Endometrial microvascular endothelial cells (primary cell): ENCODE measurements at regions not wholly inside any gene's neighbourhood (a gene's known extent, or its start where the extent isn't known, plus 50 kb on each side); places are given as distances from the start of the nearest gene placed in this dataset.

Source experiments
- in situ Hi-C: cut with HindIII; loops from 2 replicates; pipeline ENCODE4 v1.10.0; 2017; ENCODE audit warnings: low sequenced_read_pairs, low pct_unique_long_range_greater_than_20kb; ENCODE audit errors: inconsistent ontology term

DNA sequence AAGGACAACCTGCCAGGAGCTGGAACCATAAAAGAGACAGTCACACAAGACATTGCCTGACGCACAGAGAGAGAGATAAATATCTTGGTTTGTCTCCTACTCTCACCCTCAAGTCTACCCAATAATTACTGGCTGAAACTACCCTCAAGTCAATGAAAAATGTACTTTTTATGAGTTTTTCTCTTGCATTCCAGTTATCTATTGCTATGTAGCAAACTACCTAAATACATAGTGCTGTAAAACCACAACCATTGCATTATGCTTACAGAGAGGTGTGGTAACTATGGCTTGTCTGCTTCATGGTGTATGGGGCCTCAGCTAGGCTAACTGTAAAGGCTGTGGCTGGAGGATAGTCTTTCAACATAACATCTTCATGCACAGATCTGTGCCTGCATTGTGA lies 247.8 kb downstream of the HAO1 start:
- in situ Hi-C loops = no loop called here

DNA sequence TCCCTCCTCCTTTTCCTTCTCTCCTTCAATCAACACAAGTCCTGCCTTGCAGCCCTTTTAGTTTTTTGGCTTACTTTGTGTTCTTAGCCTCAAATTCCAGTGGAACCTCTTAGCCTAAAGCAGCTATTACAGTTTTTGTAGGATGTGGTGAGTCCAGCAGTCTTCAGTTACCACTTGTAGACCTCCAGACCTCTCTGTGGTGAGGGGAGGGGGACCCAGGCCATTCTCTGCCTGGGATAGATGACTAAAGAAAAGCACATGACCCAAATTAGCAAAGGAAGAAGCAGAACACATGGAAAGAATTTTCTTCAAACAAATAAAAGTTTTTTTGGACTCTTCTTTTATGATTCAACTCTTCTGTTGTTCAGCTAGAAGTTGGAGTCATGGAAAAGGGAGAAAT lies 246.5 kb downstream of the HAO1 start:
- in situ Hi-C loops = no loop called here

DNA sequence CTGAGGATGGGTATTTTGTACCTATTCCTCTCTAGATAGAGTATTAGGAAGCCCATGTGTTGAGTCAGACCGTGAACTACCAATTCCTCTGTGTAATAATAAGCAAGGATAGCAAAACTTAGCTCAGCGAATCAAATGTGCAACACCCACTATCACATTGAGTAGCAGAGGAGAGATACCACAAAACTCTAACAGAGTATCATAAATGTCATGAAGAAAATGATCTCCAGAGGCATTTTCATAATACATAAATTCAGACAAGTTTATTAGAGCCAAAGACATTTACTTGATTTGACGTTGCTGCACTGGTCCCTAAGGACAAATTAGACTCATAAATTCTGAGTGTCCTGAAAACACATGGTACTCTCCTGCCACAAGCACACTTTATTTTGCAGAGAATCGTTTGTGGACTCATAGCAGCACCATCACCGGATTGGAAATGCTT lies 245.2 kb downstream of the HAO1 start:
- in situ Hi-C loops = no loop called here

DNA sequence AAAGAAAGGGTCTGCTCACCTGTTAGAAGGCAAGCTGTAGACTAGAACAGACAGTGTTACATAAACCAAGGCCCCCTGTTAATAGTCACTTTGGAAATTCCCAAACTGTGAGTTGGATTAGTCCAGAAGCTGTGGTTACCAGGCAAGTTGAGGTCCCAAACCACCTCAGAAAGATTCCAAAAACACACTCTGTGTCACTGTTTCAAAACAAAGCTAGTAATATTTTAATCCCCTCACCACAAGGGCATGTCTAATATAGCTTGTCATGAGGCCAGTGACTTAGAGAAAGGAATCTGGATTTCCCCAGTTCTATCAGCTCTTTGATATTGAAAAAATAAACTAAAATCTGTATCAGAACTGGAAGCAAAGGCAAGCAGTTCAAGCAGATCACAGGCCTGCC lies 244.6 kb downstream of the HAO1 start:
- in situ Hi-C loops = no loop called here

DNA sequence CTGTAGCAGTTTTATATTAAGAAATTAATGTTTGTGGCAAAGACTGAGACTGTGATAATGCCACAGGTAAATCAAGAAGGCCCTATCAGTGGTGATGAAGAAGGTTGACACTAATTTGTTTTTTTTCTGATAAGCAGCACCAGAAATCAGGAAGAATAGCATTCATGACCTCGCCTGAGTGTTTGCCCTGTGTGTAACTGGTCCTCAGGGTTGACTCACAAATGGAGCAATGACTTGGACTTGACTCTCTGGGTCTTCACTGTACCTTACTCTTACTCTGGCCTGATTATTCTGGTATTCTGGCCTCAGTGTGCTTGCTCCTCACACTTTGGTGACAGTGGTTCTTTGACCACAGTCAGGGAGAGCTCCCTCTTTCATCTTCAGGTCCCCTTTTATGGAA lies 243.9 kb downstream of the HAO1 start:
- in situ Hi-C loops = no loop called here

DNA sequence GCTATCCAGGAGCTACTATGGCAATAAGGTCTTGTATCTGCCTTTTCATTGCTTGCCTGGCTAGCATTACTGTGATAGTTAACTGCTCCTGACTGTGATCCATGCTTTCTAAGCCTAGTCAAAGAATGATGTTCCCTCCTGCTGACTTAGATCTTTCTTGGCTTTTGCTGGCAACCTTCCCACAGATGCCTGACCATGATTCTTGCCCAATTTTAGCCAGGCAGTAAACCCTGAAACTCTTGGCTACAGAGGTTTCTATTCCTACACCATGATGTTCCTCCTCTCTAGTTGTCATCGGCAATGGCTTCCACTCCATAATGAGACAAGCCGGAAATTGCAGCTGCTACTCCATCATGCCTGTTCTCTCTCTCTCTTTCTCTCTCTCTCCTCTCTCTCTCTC lies 238.1 kb downstream of the HAO1 start:
- in situ Hi-C loops = no loop called here

DNA sequence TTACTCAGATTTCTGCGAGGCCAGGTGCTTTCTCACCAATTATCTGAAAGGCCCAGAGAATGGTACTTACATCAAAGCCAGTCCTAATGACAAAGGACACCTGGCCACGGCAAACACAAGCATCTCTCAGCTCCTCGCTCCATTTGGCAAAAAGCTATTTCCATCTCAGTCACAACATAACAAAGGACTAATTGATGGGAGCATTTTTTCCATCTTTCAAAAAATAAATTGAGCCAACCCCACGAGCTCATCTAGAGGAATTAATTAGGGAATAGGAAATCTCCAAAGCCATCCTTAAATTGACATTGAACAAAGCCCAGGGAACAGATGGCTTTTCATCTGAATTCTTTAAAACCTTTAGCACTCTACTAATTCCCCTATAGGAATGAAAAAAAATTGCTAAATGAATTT lies 236.7 kb downstream of the HAO1 start:
- in situ Hi-C loops = no loop called here

DNA sequence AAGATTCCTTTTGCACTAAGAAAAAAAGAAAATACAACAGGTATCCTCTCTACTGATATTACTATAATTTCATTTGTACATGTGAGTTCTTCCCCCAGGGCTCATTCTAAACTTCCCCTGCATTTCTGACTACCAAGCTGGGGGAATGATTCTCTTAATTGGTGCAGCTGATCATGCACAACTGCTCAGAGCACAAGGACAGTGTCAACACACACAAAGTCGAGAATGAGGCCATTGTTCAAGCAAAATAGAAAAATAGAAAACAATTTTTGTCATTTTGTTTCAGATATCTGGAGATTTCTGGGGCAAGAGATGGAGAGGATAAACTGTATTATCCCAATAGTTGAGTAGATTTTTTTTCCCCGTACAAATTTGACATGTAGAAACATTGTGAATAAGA lies 236.3 kb downstream of the HAO1 start:
- in situ Hi-C loops = no loop called here

DNA sequence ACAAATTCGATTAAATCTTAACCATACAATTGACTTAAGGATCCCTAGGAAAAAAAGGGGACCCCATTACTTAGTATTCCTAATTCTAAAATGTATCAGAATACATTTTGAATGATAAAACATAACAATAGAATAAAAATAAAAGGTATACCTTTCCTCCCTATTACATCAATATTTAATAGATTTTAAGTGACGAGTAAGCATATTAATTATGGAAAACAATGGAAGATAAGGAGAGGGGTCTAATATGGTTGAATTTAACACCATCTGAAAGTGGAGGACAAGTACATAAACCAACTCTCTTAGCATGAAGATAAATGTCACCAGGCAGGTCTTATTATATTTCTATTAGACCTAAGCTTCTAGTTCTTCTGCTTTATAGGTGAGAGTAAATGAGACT lies 232.1 kb downstream of the HAO1 start:
- in situ Hi-C loops = no loop called here

DNA sequence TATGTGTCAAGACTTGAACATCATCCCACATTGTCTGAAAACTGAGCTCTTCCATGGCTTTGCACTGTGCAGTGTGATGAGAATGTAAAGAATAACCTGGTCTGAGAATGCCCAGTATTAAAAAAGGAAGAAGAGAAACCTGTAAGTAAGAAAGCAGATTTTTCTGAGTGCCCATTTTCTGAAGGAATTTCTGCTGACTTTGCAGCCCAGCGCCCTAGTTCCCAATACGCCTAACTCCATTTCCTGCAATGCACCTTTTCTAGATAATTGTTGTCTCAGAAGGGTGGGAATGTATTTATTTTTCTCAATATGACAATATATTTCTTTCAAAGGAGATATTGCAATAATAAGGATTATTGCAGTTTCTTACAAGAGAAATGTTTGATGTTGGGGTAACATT lies 231.5 kb downstream of the HAO1 start:
- in situ Hi-C loops = no loop called here

DNA sequence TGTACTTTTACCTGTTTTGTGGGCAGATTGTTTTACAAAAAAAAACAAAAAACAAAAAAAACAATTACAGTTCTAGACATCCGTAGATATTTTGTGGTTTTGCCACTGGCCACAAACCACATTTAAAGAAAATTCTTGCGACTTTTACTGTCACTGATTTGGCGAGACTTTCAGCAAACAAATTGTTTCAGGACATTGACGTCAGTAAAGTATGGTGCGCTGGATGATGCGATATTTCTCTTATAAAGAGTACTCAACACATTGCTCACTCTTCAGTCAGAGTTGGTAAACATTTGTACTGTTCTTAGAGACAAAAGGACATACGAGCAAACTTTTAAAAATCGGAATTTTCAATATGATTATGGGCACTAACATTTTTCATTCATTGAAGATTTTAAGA lies 229.8 kb downstream of the HAO1 start:
- in situ Hi-C loops = no loop called here

DNA sequence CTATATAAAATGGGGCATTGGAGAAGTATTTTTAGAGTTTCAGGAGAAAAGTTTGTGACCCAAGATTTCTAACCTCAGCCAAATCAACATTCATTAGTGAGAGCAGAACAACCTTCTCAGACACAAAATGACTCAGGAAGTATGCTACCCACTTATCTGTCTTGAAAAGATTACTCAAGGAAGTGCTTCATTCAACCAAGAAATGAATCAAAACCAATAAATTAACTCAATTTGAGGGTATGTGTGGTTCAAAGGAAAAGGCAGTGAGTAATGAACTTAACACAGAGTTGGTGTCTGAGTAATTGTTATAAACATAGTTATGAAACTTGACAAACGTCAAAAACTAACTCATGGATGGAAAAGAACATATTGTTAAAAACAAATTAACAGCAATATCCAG lies 227.6 kb downstream of the HAO1 start:
- in situ Hi-C loops = no loop called here

DNA sequence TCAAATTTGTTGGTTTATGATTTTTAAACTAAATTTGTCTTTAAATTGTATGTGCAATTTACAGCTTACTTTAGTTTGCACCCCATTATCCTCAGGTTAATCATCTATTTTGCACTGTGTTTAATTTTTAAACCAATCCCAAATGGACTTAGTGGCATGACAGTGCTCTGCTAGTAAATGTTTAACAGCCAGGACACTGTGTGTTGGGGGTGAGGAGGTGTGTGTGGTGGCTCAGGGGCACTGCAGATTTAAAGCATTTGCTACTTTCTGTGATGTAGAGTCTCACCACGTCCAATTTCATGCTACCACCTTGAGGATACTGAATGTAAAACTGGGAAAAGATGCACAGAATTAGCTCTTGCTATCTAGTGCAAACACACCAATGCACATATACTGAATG lies 225.7 kb downstream of the HAO1 start:
- in situ Hi-C loops = no loop called here

DNA sequence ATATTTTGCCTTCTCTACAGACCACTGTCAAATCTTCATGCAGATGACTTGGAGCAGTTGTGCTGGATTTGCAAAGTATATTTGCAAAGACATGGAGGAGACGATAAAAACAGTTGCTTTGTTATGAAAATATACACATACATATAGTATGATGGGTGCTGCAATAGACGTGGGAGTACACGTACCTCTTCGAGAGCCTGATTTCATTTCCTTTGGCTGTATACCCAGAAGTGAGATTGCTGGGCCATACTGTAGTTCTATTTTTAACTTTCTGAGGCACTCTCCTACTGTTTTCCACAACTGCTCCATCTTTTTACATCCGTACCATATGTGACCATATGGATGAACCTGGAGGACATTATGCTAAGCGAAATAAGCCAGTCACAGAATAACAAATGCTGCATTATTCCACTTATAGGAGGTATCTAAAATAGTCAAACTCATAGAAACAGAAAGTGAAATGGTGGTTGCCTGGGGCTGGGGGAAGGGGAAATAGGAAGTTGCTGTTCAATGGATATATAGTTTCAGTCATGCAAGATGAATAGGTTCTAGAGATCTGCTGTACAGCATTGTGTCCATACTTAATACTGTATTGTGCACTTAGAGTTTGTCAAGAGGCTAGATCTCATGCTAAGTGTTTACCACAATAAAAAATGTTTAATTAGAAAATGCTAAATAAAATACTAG lies 223.8 kb downstream of the HAO1 start:
- in situ Hi-C loops = no loop called here

DNA sequence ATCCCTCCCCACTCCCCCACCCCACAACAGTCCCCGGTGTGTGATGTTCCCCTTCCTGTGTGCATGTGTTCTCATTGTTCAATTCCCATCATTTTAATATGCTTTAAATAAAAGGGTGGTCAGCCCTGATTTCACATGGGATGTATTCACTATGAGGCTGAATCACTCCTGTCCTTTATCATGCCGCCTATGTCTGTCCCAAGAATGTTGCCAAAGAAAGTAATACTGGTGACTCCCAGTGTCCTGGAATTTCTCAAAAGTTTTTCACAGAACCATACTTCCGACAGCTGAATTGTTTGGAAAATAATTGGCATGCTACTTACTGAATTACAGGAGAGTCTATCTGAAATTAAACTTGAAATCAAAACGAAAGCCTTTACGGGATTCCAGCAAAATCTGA lies 217.7 kb downstream of the HAO1 start:
- in situ Hi-C loops = no loop called here

DNA sequence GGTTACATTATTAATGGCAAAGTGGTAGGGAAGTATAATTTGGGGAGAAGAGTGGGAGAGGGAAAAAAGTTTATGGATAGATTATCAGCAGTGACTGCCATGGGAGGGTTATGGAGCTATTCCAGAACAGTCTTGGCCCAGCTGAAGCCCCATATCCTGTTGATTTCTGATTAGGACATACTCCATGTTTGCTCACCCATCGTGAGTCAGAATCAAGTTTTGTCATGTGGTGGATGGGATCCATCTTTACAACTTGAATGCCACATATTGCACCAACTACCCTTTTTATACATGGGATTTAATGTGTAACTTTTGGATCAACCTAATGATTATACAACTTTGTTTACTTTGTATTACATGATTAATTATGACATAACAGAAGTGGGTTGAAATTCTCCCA lies 217.0 kb downstream of the HAO1 start:
- in situ Hi-C loops = no loop called here

DNA sequence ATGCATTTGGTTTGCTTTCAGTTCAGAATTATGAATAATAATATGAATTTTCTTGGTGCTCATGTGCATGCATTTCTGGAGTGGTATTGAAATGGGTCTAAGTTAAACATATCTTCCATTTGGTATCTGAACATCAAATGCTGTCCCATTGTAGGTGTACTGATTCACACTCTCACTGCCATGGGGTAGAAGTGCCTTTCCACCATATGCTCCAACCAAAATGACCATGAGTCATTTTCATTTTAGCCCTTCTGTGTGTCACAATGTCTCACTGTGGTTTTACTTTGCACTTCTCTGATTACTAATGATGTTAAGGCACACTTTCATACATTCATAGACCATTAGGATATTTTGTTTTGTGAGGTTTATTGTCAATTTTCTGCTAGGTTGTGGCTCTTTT lies 211.9 kb downstream of the HAO1 start:
- in situ Hi-C loops = no loop called here

DNA sequence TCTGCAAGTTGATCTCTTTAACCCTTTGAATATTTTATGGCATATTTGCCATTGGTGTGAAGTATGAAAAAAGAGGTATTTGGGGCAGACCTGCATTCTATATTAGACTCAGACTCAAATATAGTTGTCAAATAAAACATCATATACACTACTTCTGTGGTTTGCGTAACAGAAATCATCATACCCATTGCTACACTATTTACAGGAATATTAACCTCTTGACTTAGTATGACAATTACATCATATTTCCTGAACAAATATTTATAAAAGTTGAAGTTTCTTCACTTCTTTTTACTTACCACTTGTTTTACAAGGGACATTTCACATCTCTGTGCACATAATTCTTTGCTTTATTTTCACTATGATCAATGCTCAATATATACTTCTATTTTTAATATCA lies 206.0 kb downstream of the HAO1 start:
- in situ Hi-C loops = no loop called here

DNA sequence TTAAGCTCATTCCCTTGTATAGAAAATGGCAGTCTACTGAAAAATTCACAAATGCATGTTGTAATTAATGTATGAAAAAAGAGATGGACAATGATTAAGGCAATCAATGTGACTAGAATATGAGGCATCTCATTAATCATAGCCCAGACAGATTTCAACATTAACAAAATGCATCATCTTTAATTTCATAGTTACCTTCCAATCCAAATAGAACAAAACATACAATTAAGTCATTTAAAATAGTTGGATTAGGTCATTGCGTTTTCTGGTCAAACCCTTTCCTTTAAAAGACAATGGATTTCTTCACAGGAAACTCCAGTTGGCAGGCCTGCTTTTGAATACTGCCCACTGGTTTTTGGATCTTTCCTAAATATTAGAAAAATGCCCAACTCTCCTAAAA lies 203.9 kb downstream of the HAO1 start:
- in situ Hi-C loops = no loop called here

DNA sequence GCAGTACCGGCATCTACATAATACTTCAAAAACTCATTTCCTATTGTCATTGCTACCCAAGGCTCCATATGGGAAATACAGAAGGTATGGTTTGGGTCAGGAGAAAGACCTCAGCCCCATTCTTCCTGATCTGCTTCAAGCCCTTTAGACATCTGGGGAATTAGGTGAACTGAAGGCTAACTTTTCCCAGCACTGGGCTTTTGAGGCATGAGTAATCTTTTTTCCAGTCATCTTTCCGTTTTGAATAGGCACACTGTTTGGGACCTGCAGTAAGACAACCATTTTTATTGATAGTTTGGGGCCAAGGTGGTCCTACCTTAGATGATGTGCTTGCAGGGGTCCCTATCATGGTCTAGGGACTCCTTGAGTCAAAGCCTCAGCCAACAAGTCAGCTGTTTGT lies 198.4 kb downstream of the HAO1 start:
- in situ Hi-C loops = no loop called here

DNA sequence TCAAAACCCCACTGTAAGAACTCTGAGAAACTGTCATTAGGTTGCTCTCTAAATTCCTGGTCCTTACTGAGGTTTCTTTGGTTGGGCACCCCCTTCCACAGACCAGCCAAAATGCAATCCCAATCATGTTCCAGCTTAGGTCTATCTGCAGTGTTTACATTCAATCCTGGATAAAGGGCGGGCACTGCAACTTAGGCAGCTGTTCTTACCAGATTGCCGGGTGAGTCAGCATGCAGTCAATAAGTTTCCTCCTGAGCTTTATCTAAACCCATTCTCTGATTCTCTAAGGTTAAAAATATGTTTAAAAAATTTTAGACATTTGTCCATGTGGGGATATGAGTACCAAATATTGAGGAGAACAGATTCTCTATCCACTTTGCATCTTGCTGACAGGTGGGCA lies 197.8 kb downstream of the HAO1 start:
- in situ Hi-C loops = no loop called here
